B cell (primary cell): ENCODE measurements at regions not wholly inside any gene's neighbourhood (a gene's known extent, or its start where the extent isn't known, plus 50 kb on each side); places are given as distances from the start of the nearest gene placed in this dataset.
A peak's percentile ranks its signal among the peaks of the same experiment; 100 is the strongest.

ENCODE experiments used
- ATAC-seq: fragments of 200-7000 bp; cut with Tn5 transposase; one replicate; pipeline ENCODE4 v1.10.0; 2021; ENCODE audit warnings: low read depth, mild to moderate bottlenecking, moderate number of reproducible peaks, moderate library complexity
- CTCF ChIA-PET: fragments of 350-600 bp; sonication (Branson Sonifier 250); formaldehyde crosslinking; loops from one replicate; lab custom pipeline; 2021; ENCODE audit warnings: antibody characterized with exemption, inconsistent platforms; lab: Charles Lee
- POLR2A ChIA-PET: fragments of 350-600 bp; sonication (Branson Sonifier 250); formaldehyde crosslinking; loops from one replicate; lab custom pipeline; 2021; ENCODE audit warnings: antibody characterized with exemption; lab: Charles Lee
- DNase-seq: peaks from one replicate; pipeline ENCODE4 v3.0.0; 2013
- H2AFZ ChIP-seq: 2 replicates; pipeline ENCODE4 v1.6.1; 2012; ENCODE audit warnings: mild to moderate bottlenecking, low read depth, low read length; ENCODE audit not compliant: insufficient read depth, poor library complexity, severe bottlenecking
- H3K27ac ChIP-seq, 2 donors: 1 replicate in 1 of 2; 2 replicates in 1 of 2; pipeline ENCODE4 v1.5.1; 2012 to 2013; ENCODE audit warnings: low read length in 2 of 2, mild to moderate bottlenecking in 2 of 2, moderate library complexity in 1 of 2
- H3K27me3 ChIP-seq, 4 experiments: fragments of 200-600 bp in 1 of 4; sonication (generic) in 1 of 4; replicated peaks in 1 of 4; 1 replicate in 2 of 4; 2 replicates in 2 of 4; pipeline versions ENCODE4 v1.6.1 to v1.7.0; 2013 to 2016; ENCODE audit warnings: low read length in 3 of 4, mild to moderate bottlenecking in 2 of 4, mixed read lengths in 1 of 4, moderate library complexity in 1 of 4; ENCODE audit not compliant: insufficient read depth in 4 of 4, control insufficient read depth in 3 of 4; ENCODE audit errors: control extremely low read depth in 1 of 4
- H3K36me3 ChIP-seq, 2 experiments: replicated peaks in 1 of 2; 1 replicate in 1 of 2; 2 replicates in 1 of 2; pipeline versions ENCODE4 v1.6.1 to v1.7.1; 2013; ENCODE audit warnings: low read length in 1 of 2; ENCODE audit not compliant: insufficient read depth in 2 of 2, control insufficient read depth in 1 of 2; ENCODE audit errors: control extremely low read depth in 1 of 2, extremely low read depth in 1 of 2
- H3K4me1 ChIP-seq, 2 donors: fragments of 200-600 bp in 1 of 2; sonication (generic) in 1 of 2; 1 replicate in 1 of 2; 2 replicates in 1 of 2; pipeline versions ENCODE4 v1.5.1 to v1.6.1; 2013 to 2017; ENCODE audit warnings: low read length in 2 of 2; ENCODE audit not compliant: control insufficient read depth in 2 of 2, insufficient read depth in 2 of 2
- H3K4me2 ChIP-seq: replicated peaks from 2 replicates; pipeline ENCODE3; 2012; ENCODE audit warnings: mild to moderate bottlenecking, low read depth, low read length; ENCODE audit not compliant: poor library complexity, severe bottlenecking
- H3K4me3 ChIP-seq, 5 experiments: fragments of 200-600 bp in 1 of 5; sonication (generic) in 1 of 5; 1 replicate in 3 of 5; 2 replicates in 2 of 5; pipeline versions ENCODE4 v1.5.1 to v1.7.0; 2011 to 2016; ENCODE audit warnings: low read length in 4 of 5, mild to moderate bottlenecking in 4 of 5, low read depth in 2 of 5, control low read depth in 1 of 5, moderate library complexity in 1 of 5; ENCODE audit not compliant: insufficient read depth in 1 of 5; ENCODE audit errors: control extremely low read depth in 1 of 5, extremely low read depth in 1 of 5
- H3K79me2 ChIP-seq: fragments of 200-600 bp; sonication (generic); one replicate; pipeline ENCODE4 v1.6.0; 2016; ENCODE audit warnings: low read length; ENCODE audit not compliant: control insufficient read depth, insufficient read depth
- H3K9ac ChIP-seq: fragments of 200-600 bp; sonication (generic); 2 replicates; pipeline ENCODE4 v1.6.1; 2017; ENCODE audit warnings: mild to moderate bottlenecking, low read length, moderate library complexity
- H3K9me3 ChIP-seq, 3 donors: one replicate each; pipeline versions ENCODE4 v1.6.1 to v1.7.1; 2013; ENCODE audit warnings: low read length in 2 of 3; ENCODE audit not compliant: control insufficient read depth in 2 of 3, insufficient read depth in 1 of 3; ENCODE audit errors: control extremely low read depth in 1 of 3
- H4K20me1 ChIP-seq: 2 replicates; pipeline ENCODE4 v1.6.0; 2012; ENCODE audit warnings: mild to moderate bottlenecking, low read length; ENCODE audit not compliant: insufficient read depth, control insufficient read depth, poor library complexity, severe bottlenecking
- H3K27ac Mint-ChIP-seq: one replicate; pipeline ENCODE4 v1.8.0; 2021; ENCODE audit warnings: mixed read lengths
- H3K27me3 Mint-ChIP-seq: one replicate; pipeline ENCODE4 v1.8.0; 2021; ENCODE audit warnings: mixed read lengths
- H3K4me1 Mint-ChIP-seq: one replicate; pipeline ENCODE4 v1.8.0; 2021; ENCODE audit warnings: mixed read lengths
- H3K4me3 Mint-ChIP-seq: one replicate; pipeline ENCODE4 v1.8.0; 2021; ENCODE audit warnings: mixed read lengths
- H3K9me3 Mint-ChIP-seq: one replicate; pipeline ENCODE4 v1.8.0; 2022; ENCODE audit warnings: mixed read lengths; ENCODE audit not compliant: insufficient read depth
- EZH2 ChIP-seq: IDR thresholded peaks from 2 replicates; pipeline ENCODE4 v1.6.1; 2012; ENCODE audit warnings: borderline replicate concordance, low read depth, mild to moderate bottlenecking, moderate library complexity, low read length; ENCODE audit not compliant: insufficient read depth, poor library complexity, severe bottlenecking
- WGBS: methylation state at CpG from one replicate; pipeline ENCODE4 v1.1.5; 2013; ENCODE audit warnings: missing lambda C conversion rate; ENCODE audit not compliant: insufficient coverage; 5-methylcytosine and 5-hydroxymethylcytosine counted together
- intact Hi-C: fragments of 100-400 bp; cut with micrococcal nuclease; formaldehyde crosslinking; loops from one replicate; pipeline ENCODE4 v1.10.0; 2022
- TF ChIP-seq, protein P1 (sequence below): fragments of 200-600 bp; IDR thresholded peaks from one replicate; pipeline ENCODE4 v1.8.0; 2022; ENCODE audit warnings: antibody characterized with exemption, mild to moderate bottlenecking

DNA sequence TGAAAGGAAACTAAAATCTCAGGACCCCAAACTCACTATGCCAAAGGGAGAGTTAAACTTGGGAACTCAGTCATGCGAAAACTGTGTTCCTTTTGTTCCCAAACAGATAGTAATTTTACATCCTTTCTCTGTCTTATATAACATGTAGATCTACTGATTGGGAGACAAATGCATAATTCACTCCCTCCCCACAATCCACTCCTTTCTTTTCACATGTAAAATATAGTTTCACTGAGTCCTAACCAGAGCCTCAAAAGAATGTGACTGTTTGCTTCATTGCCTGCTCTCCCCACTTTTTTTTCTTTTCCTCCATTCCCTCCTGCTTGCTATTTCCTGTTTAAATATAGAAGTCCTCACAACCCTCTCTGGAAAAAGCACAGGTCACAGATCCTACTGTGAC is 699.3 kb upstream of the ADGRL3 start:
- Mint-ChIP-seq H3K4me1 (no peaks in the 10 kb centered on the region), H3K9me3 (no peaks in the 10 kb centered on the region), H3K27me3 (no peaks in the 10 kb centered on the region), H3K4me3 (no peak overlapping the region), H3K27ac (no peak overlapping the region)
- WGBS, result no CpG with 5 or more reads among the region's 1 CpG
- no peak overlapping the region for H3K4me3 ChIP-seq
- TF ChIP-seq, protein P1, sequence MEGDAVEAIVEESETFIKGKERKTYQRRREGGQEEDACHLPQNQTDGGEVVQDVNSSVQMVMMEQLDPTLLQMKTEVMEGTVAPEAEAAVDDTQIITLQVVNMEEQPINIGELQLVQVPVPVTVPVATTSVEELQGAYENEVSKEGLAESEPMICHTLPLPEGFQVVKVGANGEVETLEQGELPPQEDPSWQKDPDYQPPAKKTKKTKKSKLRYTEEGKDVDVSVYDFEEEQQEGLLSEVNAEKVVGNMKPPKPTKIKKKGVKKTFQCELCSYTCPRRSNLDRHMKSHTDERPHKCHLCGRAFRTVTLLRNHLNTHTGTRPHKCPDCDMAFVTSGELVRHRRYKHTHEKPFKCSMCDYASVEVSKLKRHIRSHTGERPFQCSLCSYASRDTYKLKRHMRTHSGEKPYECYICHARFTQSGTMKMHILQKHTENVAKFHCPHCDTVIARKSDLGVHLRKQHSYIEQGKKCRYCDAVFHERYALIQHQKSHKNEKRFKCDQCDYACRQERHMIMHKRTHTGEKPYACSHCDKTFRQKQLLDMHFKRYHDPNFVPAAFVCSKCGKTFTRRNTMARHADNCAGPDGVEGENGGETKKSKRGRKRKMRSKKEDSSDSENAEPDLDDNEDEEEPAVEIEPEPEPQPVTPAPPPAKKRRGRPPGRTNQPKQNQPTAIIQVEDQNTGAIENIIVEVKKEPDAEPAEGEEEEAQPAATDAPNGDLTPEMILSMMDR, result no peak
- no peak for TF ChIP-seq EZH2
- H3K4me1 ChIP-seq, result no peaks in the 10 kb centered on the region
- H4K20me1 ChIP-seq, result no peaks in the 10 kb centered on the region
- no peak overlapping the region for H2AFZ ChIP-seq
- intact Hi-C loops, result no loop called here
- no peaks in the 10 kb centered on the region for H3K27me3 ChIP-seq
- POLR2A ChIA-PET, result no interaction called here
- ATAC-seq (no peak), DNase-seq (no peak)
- H3K9me3 ChIP-seq, result peaks cover 0 to 4% (median 1%) of the 10 kb centered on the region in 3 donors
- H3K4me2 ChIP-seq, result no peak overlapping the region
- no peaks in the 10 kb centered on the region for H3K79me2 ChIP-seq
- no peak overlapping the region for H3K27ac ChIP-seq
- no peak overlapping the region for H3K9ac ChIP-seq
- CTCF ChIA-PET, result no interaction called here
- H3K36me3 ChIP-seq, result no peaks in the 10 kb centered on the region

- H3K9me3 ChIP-seq, result peaks cover 0 to 7% (median 0%) of the 10 kb centered on the region in 3 donors
- H4K20me1 ChIP-seq, result no peaks in the 10 kb centered on the region
- H3K4me2 ChIP-seq, result no peak overlapping the region
- no peak overlapping the region for H3K27ac ChIP-seq
- peaks cover 3% of the 10 kb centered on the region for H3K9me3 Mint-ChIP-seq
- ATAC-seq (no peak), DNase-seq (no peak)
- no peaks in the 10 kb centered on the region for H3K4me1 ChIP-seq
- H3K27me3 ChIP-seq, result no peaks in the 10 kb centered on the region
- TF ChIP-seq, protein P1, result peak; percentile 41
- no peak for TF ChIP-seq EZH2
- no peak overlapping the region for H2AFZ ChIP-seq
- no peak overlapping the region for H3K4me3 Mint-ChIP-seq
- no peaks in the 10 kb centered on the region for H3K27me3 Mint-ChIP-seq
- H3K79me2 ChIP-seq, result no peaks in the 10 kb centered on the region
- intact Hi-C loops, result no loop called here
- H3K27ac Mint-ChIP-seq, result no peak overlapping the region
- H3K9ac ChIP-seq, result no peak overlapping the region
- POLR2A ChIA-PET, result no interaction called here
- no peaks in the 10 kb centered on the region for H3K4me1 Mint-ChIP-seq
- no peak overlapping the region for H3K4me3 ChIP-seq
- H3K36me3 ChIP-seq, result no peaks in the 10 kb centered on the region
- CTCF ChIA-PET, result no interaction called here
Observed at GRCh38 chr4:60502733-60503132, 697.4 kb upstream of the ADGRL3 start.
